K562 (cell line): ENCODE measurements at regions not wholly inside any gene's neighbourhood (a gene's known extent, or its start where the extent isn't known, plus 50 kb on each side); places are given as distances from the start of the nearest gene placed in this dataset.

Source experiments
- CTCF ChIP-seq, 3 experiments: IDR thresholded peaks in 2 of 3; conservative IDR thresholded peaks in 1 of 3; 2 replicates each; pipeline ENCODE4 v1.5.1; 2011 to 2012; ENCODE audit warnings: low read length in 3 of 3, mild to moderate bottlenecking in 3 of 3, control low read depth in 2 of 3, improper control_type of control experiment in 1 of 3, inconsistent platforms in 1 of 3, low read depth in 1 of 3, mixed read lengths in 1 of 3, moderate library complexity in 1 of 3; ENCODE audit not compliant: insufficient read depth in 2 of 3
- ZNF592 ChIP-seq: fragments of 450-650 bp; IDR thresholded peaks from 2 replicates; pipeline ENCODE4 v1.6.1; 2017; ENCODE audit warnings: antibody characterized with exemption, mild to moderate bottlenecking

- TF ChIP-seq CTCF (IDR thresholded peaks at IDR 0.05 in 2 of 3, conservative IDR thresholded peaks at IDR 0.05 in 1 of 3; ENCODE audit: insufficient read depth in 2 of 3, low read depth in 1 of 3, low read length in 3 of 3) (no peak), ZNF592 (no peak)
Observed at GRCh38 chr2:15803543-15804245, 136.7 kb upstream of the MYCN start.
